WERI-Rb-1 (cell line): ENCODE measurements at regions not wholly inside any gene's neighbourhood (a gene's known extent, or its start where the extent isn't known, plus 50 kb on each side); places are given as distances from the start of the nearest gene placed in this dataset.
A peak's percentile ranks its signal among the peaks of the same experiment; 100 is the strongest.

Experiments
- DNase-seq: peaks from one replicate; pipeline ENCODE4 v3.0.0-alpha.2; 2020
- H3K27ac ChIP-seq: fragments of 250-450 bp; sonication (Bioruptor Pico); 2 replicates; pipeline ENCODE4 v1.5.1; 2020; ENCODE audit warnings: mild to moderate bottlenecking, moderate library complexity
- H3K27me3 ChIP-seq: fragments of 250-450 bp; sonication (Bioruptor Pico); 2 replicates; pipeline ENCODE4 v1.5.1; 2021; ENCODE audit warnings: mild to moderate bottlenecking, low read depth, moderate library complexity; ENCODE audit not compliant: insufficient read depth, severe bottlenecking
- H3K36me3 ChIP-seq: fragments of 250-450 bp; sonication (Bioruptor Pico); 2 replicates; pipeline ENCODE4 v1.5.1; 2020; ENCODE audit warnings: mild to moderate bottlenecking, moderate library complexity
- H3K4me3 ChIP-seq: 2 replicates; pipeline ENCODE4 v1.5.1; 2011; ENCODE audit warnings: low read depth, mild to moderate bottlenecking, control low read depth, low read length
- H3K9me3 ChIP-seq: fragments of 250-450 bp; sonication (Bioruptor Pico); 2 replicates; pipeline ENCODE4 v1.5.1; 2021; ENCODE audit warnings: mild to moderate bottlenecking, moderate library complexity; ENCODE audit not compliant: severe bottlenecking
- CTCF ChIP-seq: IDR thresholded peaks from 2 replicates; pipeline ENCODE4 v1.5.1; 2011; ENCODE audit warnings: low read depth, mild to moderate bottlenecking, control low read depth, inconsistent platforms, low read length

DNA sequence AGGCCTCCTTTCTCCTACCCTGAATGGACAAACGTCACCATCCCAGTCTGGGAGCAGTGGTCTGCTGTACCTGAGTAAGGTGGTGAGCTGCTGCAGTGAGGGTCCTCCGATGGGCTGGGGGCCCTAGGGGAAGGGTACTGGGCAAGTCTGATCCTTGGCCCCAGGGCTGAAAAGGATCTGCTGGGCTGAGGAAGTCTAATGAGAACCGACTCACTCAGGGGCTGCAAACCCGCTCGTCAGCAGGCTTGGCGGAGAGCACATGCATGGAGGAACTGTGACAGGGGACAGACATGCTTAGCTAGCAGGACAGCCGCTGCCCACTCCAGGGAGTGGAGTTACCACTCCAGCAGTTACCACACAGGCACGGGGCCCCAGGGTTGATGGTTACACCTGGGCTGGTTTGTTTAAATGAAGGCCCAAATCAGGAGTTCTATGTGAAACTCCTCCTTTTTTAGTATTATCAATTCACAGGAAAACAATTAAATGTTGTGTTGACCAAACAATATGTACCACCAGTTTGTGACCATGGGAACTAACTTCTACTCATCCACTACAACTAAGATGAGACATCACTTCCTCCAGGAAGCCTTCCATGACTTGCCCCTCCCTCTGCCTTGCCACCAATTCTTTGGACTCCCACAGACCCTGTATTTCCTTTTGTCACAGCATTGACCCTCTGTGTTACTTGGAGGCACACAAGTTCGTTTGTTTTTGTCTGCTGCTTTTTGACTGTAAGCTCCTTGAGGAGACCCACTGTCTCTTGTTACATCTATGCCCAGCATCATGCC is 56.1 kb upstream of the CPLX2 start:
- H3K27me3 ChIP-seq: no peaks in the 10 kb centered on the region
- no peak for TF ChIP-seq CTCF
- DNase-seq: no peak
- no peaks in the 10 kb centered on the region for H3K9me3 ChIP-seq
- no peak overlapping the region for H3K4me3 ChIP-seq
- H3K36me3 ChIP-seq: peaks cover 2% of the 10 kb centered on the region
- H3K27ac ChIP-seq: no peak overlapping the region

GRCh38 chr5:175816348-175816747 is 55.0 kb upstream of the CPLX2 start:
- peaks cover 2% of the 10 kb centered on the region for H3K36me3 ChIP-seq
- no peak overlapping the region for H3K4me3 ChIP-seq
- no peaks in the 10 kb centered on the region for H3K27me3 ChIP-seq
- DNase-seq: peak; percentile 54
- no peaks in the 10 kb centered on the region for H3K9me3 ChIP-seq
- peak overlapping the region; percentile 8; the same call in 1 of the 2 replicates for H3K27ac ChIP-seq
- TF ChIP-seq CTCF: no peak

DNA sequence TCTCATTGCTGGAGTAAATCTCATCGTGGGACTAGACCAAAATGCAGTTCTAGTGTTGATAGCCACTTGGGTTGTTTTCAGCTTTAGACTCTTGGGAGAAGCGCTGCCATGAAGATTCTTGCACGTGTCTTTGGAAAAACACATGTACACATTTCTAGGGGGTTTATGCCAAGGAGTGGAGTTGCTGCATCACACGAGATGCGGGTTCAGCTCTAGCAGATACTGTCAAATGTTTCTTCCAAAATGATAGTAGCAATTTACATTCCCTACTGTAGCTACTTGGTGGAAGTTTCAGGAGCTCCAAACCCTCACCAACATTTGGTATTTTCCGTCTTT is 52.3 kb upstream of the CPLX2 start:
- Histone ChIP-seq H3K27me3 (no peaks in the 10 kb centered on the region), H3K36me3 (peaks cover 4% of the 10 kb centered on the region)

GRCh38 chr5:175820230-175820629 is 51.1 kb upstream of the CPLX2 start:
- H3K27ac ChIP-seq: no peak overlapping the region

More for the DNA sequence above, 52.3 kb upstream of the CPLX2 start:
- no peak for TF ChIP-seq CTCF
- H3K9me3 ChIP-seq: no peaks in the 10 kb centered on the region
- DNase-seq: no peak
- H3K27ac ChIP-seq: no peak overlapping the region
- H3K4me3 ChIP-seq: no peak overlapping the region

More at GRCh38 chr5:175820230-175820629, 51.1 kb upstream of the CPLX2 start:
- H3K4me3 ChIP-seq: no peak overlapping the region
- H3K36me3 ChIP-seq: peaks cover 8% of the 10 kb centered on the region
- no peaks in the 10 kb centered on the region for H3K9me3 ChIP-seq
- no peak for TF ChIP-seq CTCF
- no peak for DNase-seq
- no peaks in the 10 kb centered on the region for H3K27me3 ChIP-seq
